Kidney (tissue), 13 donors: ENCODE measurements at regions not wholly inside any gene's neighbourhood (a gene's known extent, or its start where the extent isn't known, plus 50 kb on each side); places are given as distances from the start of the nearest gene placed in this dataset.

ENCODE experiments used
- DNase-seq, 5 donors: peaks; one replicate each; pipeline ENCODE4 v3.0.0-alpha.2; 2013 to 2020
- FAIRE-seq: peaks from 2 replicates; lab custom pipeline; 2012; peaks lifted over from hg19 to GRCh38; lab: Jason Lieb, UNC
- H3K27ac ChIP-seq, 2 donors: one replicate each; pipeline ENCODE4 v1.7.0; 2013; ENCODE audit warnings: low read depth in 2 of 2, low read length in 2 of 2, inconsistent platforms in 1 of 2
- H3K27me3 ChIP-seq: one replicate; pipeline ENCODE4 v1.7.1; 2013; ENCODE audit warnings: low read length, inconsistent platforms; ENCODE audit not compliant: control insufficient read depth, insufficient read depth
- H3K36me3 ChIP-seq, 3 donors: one replicate each; pipeline versions ENCODE4 v1.7.0 to v1.7.1; 2013; ENCODE audit warnings: low read length in 3 of 3, control low read depth in 1 of 3, inconsistent platforms in 1 of 3; ENCODE audit not compliant: insufficient read depth in 3 of 3, control insufficient read depth in 2 of 3
- H3K4me1 ChIP-seq, 3 donors: one replicate each; pipeline versions ENCODE4 v1.7.0 to v1.7.1; 2013; ENCODE audit warnings: low read length in 3 of 3, inconsistent platforms in 1 of 3, low read depth in 1 of 3; ENCODE audit not compliant: control insufficient read depth in 2 of 3, insufficient read depth in 2 of 3
- H3K4me3 ChIP-seq, 3 donors: one replicate each; pipeline versions ENCODE4 v1.7.0 to v1.8.1; 2013; ENCODE audit warnings: low read length in 3 of 3, control low read depth in 1 of 3, inconsistent platforms in 1 of 3
- H3K9ac ChIP-seq, 3 donors: one replicate each; pipeline versions ENCODE4 v1.7.0 to v1.7.1; 2013; ENCODE audit warnings: low read length in 3 of 3, control low read depth in 1 of 3, inconsistent platforms in 1 of 3
- H3K9me3 ChIP-seq, 3 donors: one replicate each; pipeline versions ENCODE4 v1.7.0 to v1.7.1; 2013; ENCODE audit warnings: low read length in 3 of 3, control low read depth in 1 of 3, inconsistent platforms in 1 of 3; ENCODE audit not compliant: control insufficient read depth in 2 of 3, insufficient read depth in 1 of 3
- intact Hi-C: fragments of 100-400 bp; cut with DNase I; formaldehyde crosslinking; loops from one replicate; pipeline ENCODE4 v1.11.1; 2022
- TF ChIP-seq, protein P1 (sequence below): IDR thresholded peaks from 3 replicates; pipeline ENCODE4 v1.5.1; 2012; ENCODE audit warnings: mild to moderate bottlenecking, moderate library complexity, borderline replicate concordance; ENCODE audit not compliant: insufficient read depth; ENCODE audit errors: extremely low read depth
- donor health status: control.
- donor health status: control.
- donor health status: control.
- donor health status: control.
- donor health status: control.
- donor health status: DM: yes; HTN: yes; CAD: no.
- donor health status: Normal renal cell carcinoma (clear cell type).

DNA sequence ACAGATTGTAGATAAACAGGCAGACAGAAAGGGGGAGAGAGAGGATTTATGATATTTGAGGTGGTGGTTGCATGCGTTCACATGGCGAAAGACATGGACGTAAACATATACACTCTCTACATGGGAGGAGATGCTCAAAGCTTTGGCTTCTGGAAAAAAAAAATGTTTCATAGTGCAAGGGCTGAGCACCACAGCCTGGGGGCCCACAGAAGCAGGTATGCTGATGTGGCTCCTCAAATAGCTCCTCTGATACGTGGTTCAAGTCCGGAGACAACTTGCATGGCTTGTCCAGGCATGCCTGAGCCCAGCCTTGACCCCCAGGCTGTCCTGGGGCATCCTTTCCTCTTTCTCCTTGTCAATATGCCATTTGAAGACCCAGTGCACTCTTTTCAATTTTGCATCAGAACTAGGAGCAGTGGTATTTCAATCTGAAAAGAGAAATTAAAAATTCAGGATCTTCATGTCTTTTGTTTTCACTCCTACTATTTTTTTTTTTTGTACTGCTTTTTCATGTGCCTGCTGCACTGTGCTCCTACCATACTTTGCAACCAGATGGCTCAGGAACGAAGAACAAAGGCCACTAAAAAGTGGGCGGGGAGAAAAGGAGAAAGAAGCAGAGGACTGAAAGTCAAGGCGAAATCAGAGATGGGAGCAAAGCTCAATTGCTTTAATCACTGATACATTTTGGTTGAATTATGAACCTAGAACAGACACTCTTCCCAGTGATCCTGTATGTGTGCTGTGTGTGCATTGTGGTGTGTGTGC is 495.7 kb upstream of the TCF4 start:
- DNase-seq = peak in 2 of 5 donors; percentile 8 to 39

DNA sequence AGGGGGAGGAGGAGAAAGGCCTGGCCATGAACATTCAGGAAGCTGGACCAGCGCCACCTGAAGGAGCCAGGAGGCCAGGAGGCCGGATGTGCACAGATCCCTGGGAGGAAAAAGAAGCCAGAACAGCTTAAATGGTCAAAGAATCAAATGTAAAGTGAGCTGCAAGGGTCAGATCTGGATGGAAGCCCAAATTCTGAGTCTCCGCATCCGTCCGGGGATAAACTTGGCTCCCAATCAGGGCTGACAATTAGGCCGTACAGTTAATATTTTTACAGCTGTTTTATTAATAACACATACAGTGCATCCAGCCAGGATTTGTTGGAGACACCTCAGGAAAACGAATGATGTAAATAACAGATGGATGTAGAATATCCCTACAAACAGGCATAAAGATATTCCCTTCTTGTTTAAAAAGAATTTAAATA is 495.1 kb upstream of the TCF4 start:
- Histone ChIP-seq H3K4me1 (peaks cover 0 to 2% (median 0%) of the 10 kb centered on the region in 3 donors), H3K27ac (no peak overlapping the region), H3K4me3 (no peak overlapping the region), H3K9ac (no peak overlapping the region), H3K36me3 (no peaks in the 10 kb centered on the region), H3K9me3 (no peaks in the 10 kb centered on the region), H3K27me3 (no peaks in the 10 kb centered on the region)
- peak; percentile 53 to 89 (median 60) for DNase-seq
- no peak for FAIRE-seq
- intact Hi-C loops = no loop called here
- TF ChIP-seq, protein P1, sequence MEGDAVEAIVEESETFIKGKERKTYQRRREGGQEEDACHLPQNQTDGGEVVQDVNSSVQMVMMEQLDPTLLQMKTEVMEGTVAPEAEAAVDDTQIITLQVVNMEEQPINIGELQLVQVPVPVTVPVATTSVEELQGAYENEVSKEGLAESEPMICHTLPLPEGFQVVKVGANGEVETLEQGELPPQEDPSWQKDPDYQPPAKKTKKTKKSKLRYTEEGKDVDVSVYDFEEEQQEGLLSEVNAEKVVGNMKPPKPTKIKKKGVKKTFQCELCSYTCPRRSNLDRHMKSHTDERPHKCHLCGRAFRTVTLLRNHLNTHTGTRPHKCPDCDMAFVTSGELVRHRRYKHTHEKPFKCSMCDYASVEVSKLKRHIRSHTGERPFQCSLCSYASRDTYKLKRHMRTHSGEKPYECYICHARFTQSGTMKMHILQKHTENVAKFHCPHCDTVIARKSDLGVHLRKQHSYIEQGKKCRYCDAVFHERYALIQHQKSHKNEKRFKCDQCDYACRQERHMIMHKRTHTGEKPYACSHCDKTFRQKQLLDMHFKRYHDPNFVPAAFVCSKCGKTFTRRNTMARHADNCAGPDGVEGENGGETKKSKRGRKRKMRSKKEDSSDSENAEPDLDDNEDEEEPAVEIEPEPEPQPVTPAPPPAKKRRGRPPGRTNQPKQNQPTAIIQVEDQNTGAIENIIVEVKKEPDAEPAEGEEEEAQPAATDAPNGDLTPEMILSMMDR = no peak

More for the DNA sequence above, 495.7 kb upstream of the TCF4 start:
- H3K4me3 ChIP-seq = no peak overlapping the region
- no peaks in the 10 kb centered on the region for H3K9me3 ChIP-seq
- TF ChIP-seq, protein P1 = no peak
- H3K36me3 ChIP-seq = no peaks in the 10 kb centered on the region
- intact Hi-C loops = no loop called here
- peaks cover 0 to 2% (median 0%) of the 10 kb centered on the region in 3 donors for H3K4me1 ChIP-seq
- no peak overlapping the region for H3K9ac ChIP-seq
- no peak overlapping the region for H3K27ac ChIP-seq
- H3K27me3 ChIP-seq = no peaks in the 10 kb centered on the region
- FAIRE-seq = no peak

DNA sequence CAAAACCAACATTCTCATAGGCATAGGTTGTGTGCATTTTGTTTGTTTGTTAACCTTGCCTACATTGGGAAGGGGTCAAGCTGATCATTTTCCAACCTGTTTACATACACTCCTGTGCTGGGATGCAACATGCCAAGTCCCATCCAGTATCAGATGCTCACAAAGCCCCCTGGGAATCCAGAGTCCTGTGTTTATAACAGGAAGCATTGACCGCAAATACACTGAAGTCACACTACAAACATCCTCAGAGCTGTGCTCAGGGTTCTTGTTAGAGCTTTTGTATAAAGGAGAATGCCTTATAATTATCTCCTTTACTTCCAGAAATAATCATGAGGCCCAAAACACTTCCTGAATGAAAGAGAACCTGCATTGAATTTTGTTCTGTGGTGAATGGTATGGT is 488.7 kb upstream of the TCF4 start:
- no peak overlapping the region for H3K9ac ChIP-seq
- TF ChIP-seq, protein P1 = no peak
- H3K36me3 ChIP-seq = no peaks in the 10 kb centered on the region
- DNase-seq (no peak), FAIRE-seq (no peak)
- H3K4me3 ChIP-seq = no peak overlapping the region
- H3K27ac ChIP-seq = no peak overlapping the region
- H3K27me3 ChIP-seq = no peaks in the 10 kb centered on the region
- intact Hi-C loops = no loop called here
- no peaks in the 10 kb centered on the region for H3K9me3 ChIP-seq
- no peaks in the 10 kb centered on the region for H3K4me1 ChIP-seq
